ENCODE measurements at regions not wholly inside any gene's neighbourhood (a gene's known extent, or its start where the extent isn't known, plus 50 kb on each side); places are given as distances from the start of the nearest gene placed in this dataset.
"Not testable (repeated sequence)": the region's sequence is repeated elsewhere in the genome, so short reads cannot be mapped to it uniquely, and the experiment has no call there.

- not testable (repeated sequence) for DNase-seq
Measured at GRCh38 chr9:40097992-40098391, 742.5 kb downstream of the SPATA31A1 start.

DNA sequence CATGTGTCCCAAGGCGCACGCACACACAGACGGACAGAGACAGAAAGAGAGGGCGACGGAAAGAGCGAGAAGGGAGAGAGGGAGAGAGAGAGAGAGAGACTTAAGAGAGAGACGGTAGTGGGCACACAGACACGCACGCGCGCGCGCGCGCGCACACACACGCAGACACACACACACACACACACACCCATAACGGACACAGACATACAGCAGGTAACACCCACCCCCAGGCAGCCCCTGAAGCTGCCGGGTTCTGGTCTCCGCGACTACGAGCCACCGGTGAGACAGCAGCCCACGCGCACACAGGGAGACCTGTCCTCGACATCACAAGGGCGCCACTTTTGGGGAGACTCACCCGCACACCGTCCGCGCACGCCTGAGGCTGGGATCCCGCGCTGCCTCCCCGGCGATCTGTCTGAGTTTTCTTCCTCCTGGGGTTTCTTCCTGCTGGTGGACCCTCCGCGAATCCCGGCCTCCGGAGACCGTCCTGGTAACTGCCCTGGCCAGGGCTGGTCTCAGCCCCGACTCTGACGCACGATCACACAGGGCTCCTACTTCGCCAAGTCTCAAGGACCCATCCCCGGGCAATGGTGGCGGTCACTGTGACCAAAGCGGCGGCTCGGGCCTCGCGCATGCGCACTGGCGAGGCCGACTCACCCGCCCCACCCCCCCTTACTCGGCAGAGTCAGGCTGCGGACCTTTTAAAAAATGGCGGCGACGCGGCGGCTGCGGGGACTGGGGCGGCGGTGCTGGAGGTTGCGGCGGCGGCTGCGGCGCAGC lies 750.7 kb downstream of the SPATA31A1 start:
- peak; percentile 72 for DNase-seq

GRCh38 chr9:40106783-40107248 lies 751.3 kb downstream of the SPATA31A1 start:
- not testable (repeated sequence) for DNase-seq

- DNase-seq = not testable (repeated sequence)
Measured at GRCh38 chr9:40107251-40107650, 751.8 kb downstream of the SPATA31A1 start.

DNA sequence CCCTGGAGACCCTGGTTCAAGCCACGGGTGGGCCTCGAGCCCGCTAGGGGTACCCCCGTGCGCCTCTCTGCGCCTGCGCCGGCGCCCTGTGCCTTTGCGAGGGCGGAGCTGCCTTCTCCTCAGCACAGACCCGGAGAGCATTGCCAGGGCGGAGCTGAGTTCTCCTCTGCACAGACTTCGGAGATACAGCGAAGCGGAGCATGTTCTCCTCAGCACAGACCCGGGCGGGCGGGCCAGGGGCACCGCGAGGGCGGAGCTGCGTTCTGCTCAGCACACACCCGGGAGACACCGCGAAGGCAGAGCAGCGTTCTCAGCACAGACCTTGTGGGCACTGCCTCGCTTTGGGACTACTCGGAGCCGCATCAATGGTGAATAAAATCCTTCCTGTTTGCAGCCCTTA lies 753.0 kb downstream of the SPATA31A1 start:
- not testable (repeated sequence) for DNase-seq

DNA sequence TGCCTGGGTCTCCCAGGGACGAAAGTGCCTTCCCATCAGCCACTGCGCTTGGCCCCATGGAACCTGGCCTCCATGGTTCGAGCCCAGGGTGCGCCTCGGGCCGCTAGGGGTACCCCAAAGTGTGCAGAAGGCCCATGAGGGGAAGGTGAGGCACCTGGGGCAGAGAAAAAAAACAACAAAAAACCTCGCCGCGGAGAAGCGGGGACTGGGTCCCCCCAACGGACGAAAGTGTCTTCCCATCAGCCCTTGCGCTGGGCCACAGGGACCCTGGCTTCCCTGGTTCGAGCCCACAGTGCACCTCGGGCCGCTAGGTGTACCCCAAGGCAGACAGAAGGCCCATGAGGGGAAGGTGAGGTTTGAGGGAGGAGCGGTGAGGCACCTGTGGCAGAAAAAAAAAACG lies 755.3 kb downstream of the SPATA31A1 start:
- peak; percentile 4 for DNase-seq

DNA sequence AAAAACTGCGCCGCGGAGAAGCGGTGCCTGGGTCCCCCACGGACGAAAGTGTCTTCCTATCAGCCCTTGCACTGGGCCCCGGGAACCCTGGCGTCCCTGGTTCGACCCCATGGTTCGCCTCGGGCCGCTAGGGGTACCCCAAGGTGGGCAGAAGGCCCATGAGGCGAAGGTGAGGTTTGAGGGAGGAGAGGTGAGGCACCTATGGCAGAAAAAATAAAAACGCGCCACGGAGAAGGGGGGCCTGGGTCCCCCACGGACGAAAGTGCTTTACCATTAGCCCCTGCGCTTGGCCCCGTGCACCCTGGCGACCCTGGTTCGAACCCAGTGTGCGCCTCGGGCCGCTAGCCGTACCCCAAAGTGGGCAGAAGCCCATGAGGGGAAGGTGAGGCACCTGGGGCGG lies 756.1 kb downstream of the SPATA31A1 start:
- peak; percentile 0 for DNase-seq

GRCh38 chr9:40130598-40130997 lies 775.1 kb downstream of the SPATA31A1 start:
- DNase-seq = not testable (repeated sequence)

GRCh38 chr9:40169204-40169603 lies 813.7 kb downstream of the SPATA31A1 start:
- DNase-seq = not testable (repeated sequence)

DNA sequence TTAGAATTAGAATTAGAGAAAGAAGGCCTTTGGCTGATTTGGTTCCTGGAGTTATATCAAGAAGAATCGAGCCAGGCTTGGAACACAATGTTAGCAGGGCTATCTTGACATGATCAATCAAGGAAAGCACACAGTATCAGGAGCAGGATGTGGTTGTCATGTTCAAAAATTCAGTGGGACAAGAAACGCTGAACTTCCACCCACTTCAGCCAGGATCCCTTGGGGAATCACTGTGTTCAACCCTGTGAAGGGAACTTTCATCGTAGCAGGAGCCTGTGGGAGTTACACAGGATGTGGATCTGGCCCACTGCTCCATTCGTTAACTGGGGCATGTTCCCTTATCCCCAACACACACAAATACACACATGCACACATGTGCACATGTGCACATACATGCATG lies 817.8 kb downstream of the SPATA31A1 start:
- DNase-seq = not testable (repeated sequence)

GRCh38 chr9:40174035-40174434 lies 818.6 kb downstream of the SPATA31A1 start:
- not testable (repeated sequence) for DNase-seq

DNA sequence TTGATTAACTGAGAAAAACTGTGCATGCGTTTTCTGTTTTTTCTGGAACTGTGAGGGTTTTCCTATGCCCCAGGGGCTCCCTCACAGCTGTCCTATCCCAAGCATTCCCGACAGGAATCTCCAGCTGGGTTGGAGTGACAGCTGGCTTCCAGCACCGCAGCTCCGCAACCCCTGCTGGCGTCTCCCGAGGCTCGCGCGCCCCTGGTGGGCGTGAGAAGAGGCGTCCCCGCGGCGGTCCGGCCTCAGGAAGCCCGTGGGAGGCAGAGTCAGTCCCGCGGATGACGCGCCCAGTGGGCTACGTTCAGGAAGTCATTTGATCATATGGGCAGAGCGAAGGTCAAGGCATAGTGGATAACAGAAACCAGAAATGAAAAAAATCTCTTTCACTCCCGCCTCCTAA lies 821.9 kb downstream of the SPATA31A1 start:
- not testable (repeated sequence) for DNase-seq

DNA sequence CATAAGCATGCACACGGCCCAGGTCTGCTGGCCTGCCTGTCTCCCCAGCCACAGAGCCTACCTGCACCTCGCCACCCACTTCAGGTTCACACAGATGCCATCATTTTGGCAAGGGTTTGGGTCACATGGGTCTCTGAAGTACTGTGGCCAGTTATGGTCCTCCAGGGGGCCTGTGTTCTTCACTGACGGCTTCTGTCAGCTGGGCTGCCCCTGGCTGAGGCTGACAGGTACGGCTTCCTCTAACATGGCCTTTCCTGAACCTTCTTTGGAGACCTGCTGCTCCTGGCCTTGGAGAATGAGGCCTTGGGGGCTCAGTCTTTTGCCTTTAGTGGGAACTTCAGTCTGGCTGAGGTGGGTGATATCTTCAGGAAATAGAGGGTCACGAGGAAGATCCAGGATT lies 835.9 kb downstream of the SPATA31A1 start:
- not testable (repeated sequence) for DNase-seq

GRCh38 chr9:40192162-40192561 lies 836.7 kb downstream of the SPATA31A1 start:
- DNase-seq = not testable (repeated sequence)

DNA sequence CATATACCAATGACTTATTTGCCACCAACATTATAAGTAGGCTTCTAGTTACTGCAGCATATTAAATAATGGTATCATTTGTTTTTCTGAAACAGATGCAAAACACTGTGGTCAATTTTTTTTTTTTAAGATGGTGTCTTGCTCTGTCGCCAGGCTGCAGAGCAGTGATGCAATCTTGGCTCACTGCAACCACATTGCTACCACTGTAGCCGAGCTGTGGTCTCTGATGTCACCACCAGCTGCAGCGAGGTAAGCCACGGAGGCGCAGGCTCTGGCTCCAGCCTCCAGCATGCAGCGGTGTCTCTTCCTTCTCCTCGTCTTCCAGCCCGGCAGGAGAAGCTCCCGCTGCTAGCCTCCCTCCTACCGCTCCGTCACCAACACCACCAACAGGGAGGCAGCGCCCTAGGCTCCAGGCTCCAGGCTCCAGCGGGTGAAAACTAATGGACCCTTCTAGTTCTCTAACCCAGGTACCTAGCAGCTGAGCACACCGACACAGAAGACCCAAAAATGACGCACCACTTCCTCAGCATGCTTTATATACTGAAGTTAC lies 840.8 kb downstream of the SPATA31A1 start:
- DNase-seq = peak; percentile 1

- not testable (repeated sequence) for DNase-seq
Measured at GRCh38 chr9:40196803-40197202, 841.3 kb downstream of the SPATA31A1 start.

- not testable (repeated sequence) for DNase-seq
Measured at GRCh38 chr9:40221596-40222233, 866.2 kb downstream of the SPATA31A1 start.

- peak; percentile 1 for DNase-seq
Measured at GRCh38 chr9:40222617-40223200, 867.2 kb downstream of the SPATA31A1 start.

- not testable (repeated sequence) for DNase-seq
Measured at GRCh38 chr9:40223353-40223752, 867.9 kb downstream of the SPATA31A1 start.
